Large intestine (tissue), 3 donors: ENCODE measurements at regions not wholly inside any gene's neighbourhood (a gene's known extent, or its start where the extent isn't known, plus 50 kb on each side); places are given as distances from the start of the nearest gene placed in this dataset.

Experiments
- DNase-seq, 2 donors: peaks; one replicate each; pipeline versions ENCODE4 v3.0.0 to v3.0.0-alpha.2; 2013
- H3K27ac ChIP-seq: one replicate; pipeline ENCODE4 v1.5.1; 2013; ENCODE audit warnings: low read length
- H3K27me3 ChIP-seq: 2 replicates; pipeline ENCODE4 v1.6.1; 2013; ENCODE audit warnings: low read length; ENCODE audit not compliant: control insufficient read depth, insufficient read depth
- H3K36me3 ChIP-seq: 2 replicates; pipeline ENCODE4 v1.6.1; 2013; ENCODE audit warnings: low read length; ENCODE audit not compliant: control insufficient read depth, insufficient read depth
- H3K4me1 ChIP-seq: one replicate; pipeline ENCODE4 v1.6.1; 2013; ENCODE audit warnings: low read length; ENCODE audit not compliant: control insufficient read depth, insufficient read depth
- H3K4me3 ChIP-seq: one replicate; pipeline ENCODE4 v1.5.1; 2013; ENCODE audit warnings: low read length
- H3K9me3 ChIP-seq: one replicate; pipeline ENCODE4 v1.6.1; 2013; ENCODE audit warnings: mild to moderate bottlenecking, low read depth, low read length, moderate library complexity; ENCODE audit not compliant: control insufficient read depth
- WGBS: methylation state at CpG from one replicate; pipeline ENCODE4 v1.1.5; 2013; ENCODE audit warnings: low lambda C conversion rate; ENCODE audit not compliant: insufficient coverage; 5-methylcytosine and 5-hydroxymethylcytosine counted together

GRCh38 chr6:48472535-48472934 is 361.5 kb upstream of the PTCHD4 start:
- no peaks in the 10 kb centered on the region for H3K9me3 ChIP-seq
- no CpG with 5 or more reads among the region's 2 CpGs for WGBS

GRCh38 chr6:48472091-48472490 is 361.1 kb upstream of the PTCHD4 start:
- H3K4me3 ChIP-seq, result no peak overlapping the region
- no peaks in the 10 kb centered on the region for H3K36me3 ChIP-seq

More at GRCh38 chr6:48472535-48472934, 361.5 kb upstream of the PTCHD4 start:
- DNase-seq, result no peak
- Histone ChIP-seq H3K4me1 (no peaks in the 10 kb centered on the region), H3K27ac (no peak overlapping the region), H3K27me3 (no peaks in the 10 kb centered on the region), H3K4me3 (no peak overlapping the region), H3K36me3 (no peaks in the 10 kb centered on the region)

GRCh38 chr6:48471326-48471725 is 360.3 kb upstream of the PTCHD4 start:
- Histone ChIP-seq H3K36me3 (no peaks in the 10 kb centered on the region), H3K4me3 (no peak overlapping the region), H3K27ac (no peak overlapping the region), H3K4me1 (no peaks in the 10 kb centered on the region), H3K27me3 (no peaks in the 10 kb centered on the region), H3K9me3 (no peaks in the 10 kb centered on the region)
- no peak for DNase-seq
- WGBS, result no CpG with 5 or more reads among the region's 1 CpG

More at GRCh38 chr6:48472091-48472490, 361.1 kb upstream of the PTCHD4 start:
- no peak for DNase-seq
- H3K4me1 ChIP-seq, result no peaks in the 10 kb centered on the region
- no peak overlapping the region for H3K27ac ChIP-seq
- H3K27me3 ChIP-seq, result no peaks in the 10 kb centered on the region
- no peaks in the 10 kb centered on the region for H3K9me3 ChIP-seq

GRCh38 chr6:48449002-48449401 is 338.0 kb upstream of the PTCHD4 start:
- Histone ChIP-seq H3K4me1 (no peaks in the 10 kb centered on the region), H3K4me3 (no peak overlapping the region), H3K36me3 (no peaks in the 10 kb centered on the region), H3K9me3 (no peaks in the 10 kb centered on the region), H3K27me3 (no peaks in the 10 kb centered on the region), H3K27ac (no peak overlapping the region)
- DNase-seq, result no peak
- WGBS, result 100% methylated on average over 2 of the region's 2 CpGs

GRCh38 chr6:48447251-48447650 is 336.3 kb upstream of the PTCHD4 start:
- no peak for DNase-seq
- WGBS, result 96% methylated on average over 4 of the region's 5 CpGs
- no peak overlapping the region for H3K27ac ChIP-seq
- no peak overlapping the region for H3K4me3 ChIP-seq
- no peaks in the 10 kb centered on the region for H3K9me3 ChIP-seq
- H3K36me3 ChIP-seq, result no peaks in the 10 kb centered on the region
- H3K27me3 ChIP-seq, result no peaks in the 10 kb centered on the region
- no peaks in the 10 kb centered on the region for H3K4me1 ChIP-seq

GRCh38 chr6:48429610-48430009 is 318.6 kb upstream of the PTCHD4 start:
- no peak for DNase-seq
- no peaks in the 10 kb centered on the region for H3K4me1 ChIP-seq
- H3K36me3 ChIP-seq, result no peaks in the 10 kb centered on the region
- H3K9me3 ChIP-seq, result no peaks in the 10 kb centered on the region
- no peak overlapping the region for H3K27ac ChIP-seq
- H3K27me3 ChIP-seq, result no peaks in the 10 kb centered on the region
- H3K4me3 ChIP-seq, result no peak overlapping the region

GRCh38 chr6:48429021-48429420 is 318.0 kb upstream of the PTCHD4 start:
- DNase-seq, result no peak
- Histone ChIP-seq H3K4me1 (no peaks in the 10 kb centered on the region), H3K27me3 (no peaks in the 10 kb centered on the region), H3K27ac (no peak overlapping the region), H3K9me3 (no peaks in the 10 kb centered on the region), H3K36me3 (no peaks in the 10 kb centered on the region), H3K4me3 (no peak overlapping the region)

GRCh38 chr6:48426636-48427035 is 315.6 kb upstream of the PTCHD4 start:
- 92% methylated on average over 2 of the region's 3 CpGs for WGBS
- Histone ChIP-seq H3K27ac (no peak overlapping the region), H3K36me3 (no peaks in the 10 kb centered on the region), H3K9me3 (no peaks in the 10 kb centered on the region), H3K4me3 (no peak overlapping the region), H3K4me1 (no peaks in the 10 kb centered on the region), H3K27me3 (no peaks in the 10 kb centered on the region)
- no peak for DNase-seq

- no peaks in the 10 kb centered on the region for H3K27me3 ChIP-seq
- H3K27ac ChIP-seq, result no peak overlapping the region
- DNase-seq, result no peak
- no peak overlapping the region for H3K4me3 ChIP-seq
- H3K9me3 ChIP-seq, result no peaks in the 10 kb centered on the region
- H3K4me1 ChIP-seq, result no peaks in the 10 kb centered on the region
- no peaks in the 10 kb centered on the region for H3K36me3 ChIP-seq
- WGBS, result 80% methylated on average over 1 of the region's 1 CpG
These were observed 312.8 kb upstream of the PTCHD4 start for GRCh38 chr6:48423640-48424365.

GRCh38 chr6:48419992-48420391 is 309.0 kb upstream of the PTCHD4 start:
- Histone ChIP-seq H3K9me3 (no peaks in the 10 kb centered on the region), H3K36me3 (no peaks in the 10 kb centered on the region), H3K27ac (no peak overlapping the region), H3K4me3 (no peak overlapping the region), H3K27me3 (no peaks in the 10 kb centered on the region), H3K4me1 (no peaks in the 10 kb centered on the region)
- WGBS, result no CpG with 5 or more reads among the region's 1 CpG
- DNase-seq, result no peak

- DNase-seq, result no peak
- Histone ChIP-seq H3K27me3 (no peaks in the 10 kb centered on the region), H3K9me3 (no peaks in the 10 kb centered on the region), H3K4me1 (no peaks in the 10 kb centered on the region), H3K4me3 (no peak overlapping the region), H3K27ac (no peak overlapping the region), H3K36me3 (no peaks in the 10 kb centered on the region)
- no CpG with 5 or more reads among the region's 4 CpGs for WGBS
These were observed 306.9 kb upstream of the PTCHD4 start for GRCh38 chr6:48417927-48418326.
